Pulmonary artery endothelial cell (primary cell): ENCODE measurements at regions not wholly inside any gene's neighbourhood (a gene's known extent, or its start where the extent isn't known, plus 50 kb on each side); places are given as distances from the start of the nearest gene placed in this dataset.

Experiments
- DNase-seq: peaks from one replicate; pipeline ENCODE4 v3.0.0-alpha.2; 2011; ENCODE audit warnings: low read depth, low spot score

GRCh38 chr11:123378096-123378495 is 52.0 kb upstream of the GRAMD1B start:
- DNase-seq, result no peak

- DNase-seq, result no peak
These were observed 52.7 kb upstream of the GRAMD1B start for GRCh38 chr11:123377355-123377754.

GRCh38 chr11:123375832-123376231 is 54.2 kb upstream of the GRAMD1B start:
- DNase-seq, result no peak

GRCh38 chr11:123374622-123374968 is 55.5 kb upstream of the GRAMD1B start:
- no peak for DNase-seq

- DNase-seq, result no peak
These were observed 56.1 kb upstream of the GRAMD1B start for GRCh38 chr11:123373754-123374621.

GRCh38 chr11:123371506-123372297 is 58.4 kb upstream of the GRAMD1B start:
- DNase-seq, result no peak

- no peak for DNase-seq
These were observed 63.1 kb upstream of the GRAMD1B start for GRCh38 chr11:123366924-123367323.

- no peak for DNase-seq
These were observed 64.1 kb upstream of the GRAMD1B start for GRCh38 chr11:123365955-123366354.

- no peak for DNase-seq
These were observed 66.0 kb upstream of the GRAMD1B start for GRCh38 chr11:123364080-123364479.

GRCh38 chr11:123363556-123363955 is 66.5 kb upstream of the GRAMD1B start:
- no peak for DNase-seq

GRCh38 chr11:123362941-123363340 is 67.1 kb upstream of the GRAMD1B start:
- no peak for DNase-seq

- DNase-seq, result no peak
These were observed 67.9 kb upstream of the GRAMD1B start for GRCh38 chr11:123362186-123362585.

- DNase-seq, result no peak
These were observed 69.0 kb upstream of the GRAMD1B start for GRCh38 chr11:123361110-123361509.

GRCh38 chr11:123360267-123360936 is 69.7 kb upstream of the GRAMD1B start:
- no peak for DNase-seq

GRCh38 chr11:123357990-123358827 is 71.9 kb upstream of the GRAMD1B start:
- no peak for DNase-seq

- DNase-seq, result no peak
These were observed 72.6 kb upstream of the GRAMD1B start for GRCh38 chr11:123357353-123357989.

- no peak for DNase-seq
These were observed 73.5 kb upstream of the GRAMD1B start for GRCh38 chr11:123356539-123356938.

- DNase-seq, result no peak
These were observed 75.6 kb upstream of the GRAMD1B start for GRCh38 chr11:123354371-123354975.

GRCh38 chr11:123351375-123351774 is 78.7 kb upstream of the GRAMD1B start:
- no peak for DNase-seq

GRCh38 chr11:123349382-123349781 is 80.7 kb upstream of the GRAMD1B start:
- no peak for DNase-seq
